ENCODE measurements at regions not wholly inside any gene's neighbourhood (a gene's known extent, or its start where the extent isn't known, plus 50 kb on each side); places are given as distances from the start of the nearest gene placed in this dataset.
"Not testable (repeated sequence)": the region's sequence is repeated elsewhere in the genome, so short reads cannot be mapped to it uniquely, and the experiment has no call there.

GRCh38 chr1:21385022-21385421, 54.9 kb upstream of the NBPF3 start:
- intact Hi-C loops (cut with micrococcal nuclease), result no loop called here

- intact Hi-C loops (cut with micrococcal nuclease), result no loop called here
These were observed 55.3 kb upstream of the NBPF3 start for GRCh38 chr1:21384620-21385019.

DNA sequence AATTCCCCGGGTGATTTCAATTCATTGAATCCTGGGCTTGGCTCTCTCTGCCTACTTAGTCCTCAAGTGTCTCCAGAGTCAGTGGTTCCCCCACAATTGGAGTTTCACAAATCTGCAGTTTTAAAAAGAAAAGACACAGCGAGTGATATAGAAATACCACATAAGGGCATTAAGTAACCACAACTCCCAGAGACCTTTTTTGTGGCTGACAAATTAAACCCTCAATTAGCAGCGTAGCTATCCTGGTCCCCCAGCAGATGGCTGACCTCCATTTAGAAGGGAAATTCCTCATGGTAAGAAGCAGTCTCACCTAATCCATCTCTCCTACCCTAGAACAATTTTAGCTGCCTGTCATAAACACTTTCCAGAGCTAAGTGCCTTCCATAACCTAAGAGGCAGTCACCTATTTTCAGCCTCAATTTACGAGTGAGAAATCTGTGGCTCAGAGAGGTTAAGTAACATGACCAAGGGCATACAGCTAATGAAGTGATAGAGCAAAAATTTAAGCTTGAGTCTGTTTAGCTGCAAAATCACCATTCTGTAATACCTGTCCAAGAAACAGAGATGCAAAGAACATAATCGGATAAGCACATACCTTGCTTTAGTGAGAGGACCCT, 56.0 kb upstream of the NBPF3 start:
- intact Hi-C loops (cut with micrococcal nuclease), result no loop called here

- intact Hi-C loops (cut with micrococcal nuclease), result no loop called here
These were observed 58.6 kb upstream of the NBPF3 start for GRCh38 chr1:21381354-21381753.

DNA sequence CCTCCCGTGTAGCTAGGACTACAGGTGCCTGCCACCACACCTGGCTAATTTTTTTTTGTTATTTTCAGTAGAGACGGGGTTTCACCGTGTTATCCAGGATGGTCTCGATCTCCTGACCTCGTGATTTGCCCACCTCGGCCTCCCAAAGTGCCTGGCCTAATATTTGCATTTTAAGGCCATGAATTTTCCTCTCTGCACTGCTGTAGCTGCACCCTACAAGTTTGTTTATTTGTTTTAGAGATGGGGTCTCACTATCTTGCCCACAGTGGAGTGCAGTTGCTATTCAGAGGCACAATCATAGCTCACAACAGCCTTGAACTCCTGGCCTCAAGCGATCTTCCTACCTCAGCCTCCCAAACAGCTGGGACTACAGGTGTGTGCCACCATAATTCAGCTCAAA, 59.8 kb upstream of the NBPF3 start:
- intact Hi-C loops (cut with micrococcal nuclease), result not testable (repeated sequence)

DNA sequence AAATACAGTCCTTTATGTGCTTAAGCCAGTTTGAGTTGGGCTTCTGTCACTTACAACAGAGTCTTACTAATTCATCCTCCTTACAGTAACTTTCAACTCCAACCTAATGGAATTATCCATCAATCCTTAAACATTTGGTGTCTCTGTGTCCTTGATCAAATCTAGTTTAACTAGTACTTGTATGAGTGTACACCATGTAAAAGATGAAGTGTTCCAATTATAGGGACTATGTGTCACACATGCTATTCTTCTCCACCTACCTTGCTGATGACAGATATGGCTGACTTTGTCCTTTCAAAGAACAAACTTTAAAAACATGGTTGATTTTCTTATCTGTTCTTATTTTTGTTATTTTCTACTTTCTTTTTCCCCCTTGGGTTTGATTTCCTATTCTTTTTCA, 60.4 kb upstream of the NBPF3 start:
- intact Hi-C loops (cut with micrococcal nuclease), result no loop called here

GRCh38 chr1:21378705-21379494, 61.0 kb upstream of the NBPF3 start:
- intact Hi-C loops (cut with micrococcal nuclease), result no loop called here

DNA sequence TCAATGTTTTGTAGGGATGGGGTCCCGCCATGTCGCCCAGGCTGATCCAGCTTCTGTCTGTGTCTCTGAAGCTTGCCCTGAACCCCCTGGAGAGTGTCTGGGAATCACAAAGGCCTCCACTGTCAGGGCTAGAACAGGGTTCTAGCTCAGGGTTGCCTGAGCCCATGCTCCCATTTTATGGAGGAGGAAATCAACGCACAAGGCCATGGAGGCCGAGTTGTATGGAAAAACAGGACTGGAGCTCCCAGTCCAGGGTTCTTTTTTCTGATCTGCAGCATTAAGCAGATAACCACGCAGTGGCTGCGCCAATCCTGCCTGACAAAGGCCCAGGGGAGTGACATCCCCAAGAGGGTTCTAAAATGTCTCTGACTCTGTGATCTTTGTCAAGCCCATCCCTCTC, 67.6 kb upstream of the NBPF3 start:
- intact Hi-C loops (cut with micrococcal nuclease), result loop anchor here (5.0 kb wide), 1 partner anchor 120 kb away; no protein-coding TSS in a partner anchor

DNA sequence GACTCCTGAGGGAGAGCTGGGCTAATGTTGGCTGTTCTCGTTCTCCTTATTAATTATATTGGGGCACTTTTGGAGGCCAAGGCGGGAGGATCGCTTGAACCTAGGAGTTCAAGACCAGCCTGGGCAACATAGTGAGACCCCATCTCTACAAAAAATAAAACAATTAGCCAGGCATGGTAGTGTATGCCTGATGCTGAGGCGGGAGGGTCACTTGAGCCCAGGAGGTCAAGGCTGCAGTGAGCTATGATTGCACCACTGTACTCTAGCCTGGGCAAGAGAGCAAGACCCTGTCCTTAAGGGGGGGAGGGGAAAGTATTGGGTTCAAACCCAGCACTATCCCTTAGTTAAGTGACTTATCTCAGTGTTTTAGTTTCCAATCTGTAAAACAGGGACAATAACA, 70.0 kb upstream of the NBPF3 start:
- intact Hi-C loops (cut with micrococcal nuclease), result loop anchor here (5.0 kb wide), 1 partner anchor 122 kb away; no protein-coding TSS in a partner anchor

DNA sequence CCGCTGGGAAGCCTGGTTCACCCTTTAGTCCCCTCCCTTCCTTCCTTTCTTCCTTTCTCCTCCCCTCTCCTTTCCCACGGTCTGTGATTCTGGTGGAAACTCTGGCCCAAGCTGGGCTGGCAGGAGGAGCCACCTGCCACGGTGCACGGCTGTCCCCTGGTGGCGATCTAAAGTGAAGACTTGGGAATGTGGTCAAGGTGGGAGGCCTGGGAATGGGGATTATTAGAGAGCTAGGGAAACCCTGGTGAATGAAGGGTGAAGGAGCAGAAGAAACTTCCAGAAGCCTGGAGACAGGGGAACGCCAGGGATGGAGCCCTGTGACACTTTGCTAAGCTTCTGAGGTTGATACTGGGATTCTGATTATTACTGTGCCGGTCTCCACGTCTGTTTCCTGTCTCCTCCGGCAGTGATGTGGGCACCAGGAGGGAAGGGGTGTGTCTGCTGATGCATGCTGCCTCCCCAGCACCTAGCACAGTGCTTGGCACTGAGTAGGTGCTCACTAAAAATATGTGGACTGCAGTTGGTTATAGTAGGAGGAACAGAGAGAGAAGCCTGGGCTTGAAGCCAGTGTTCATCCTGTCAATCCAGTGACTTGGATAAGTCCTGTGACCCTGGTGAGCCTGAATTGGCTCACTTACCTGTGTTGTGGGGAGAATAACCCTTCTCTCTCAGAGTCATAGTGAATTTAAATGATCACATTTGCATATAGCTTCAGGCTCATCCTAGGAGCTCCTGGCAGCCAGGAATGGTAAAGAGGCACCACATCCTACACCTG, 71.2 kb upstream of the NBPF3 start:
- intact Hi-C loops (cut with micrococcal nuclease), result loop anchor here (1.0 kb wide), 4 partner anchors 98 to 151 kb away; no protein-coding TSS in a partner anchor

- intact Hi-C loops (cut with micrococcal nuclease), result loop anchor here (1.0 kb wide), 4 partner anchors 98 to 151 kb away; no protein-coding TSS in a partner anchor
These were observed 71.9 kb upstream of the NBPF3 start for GRCh38 chr1:21367973-21368514.

DNA sequence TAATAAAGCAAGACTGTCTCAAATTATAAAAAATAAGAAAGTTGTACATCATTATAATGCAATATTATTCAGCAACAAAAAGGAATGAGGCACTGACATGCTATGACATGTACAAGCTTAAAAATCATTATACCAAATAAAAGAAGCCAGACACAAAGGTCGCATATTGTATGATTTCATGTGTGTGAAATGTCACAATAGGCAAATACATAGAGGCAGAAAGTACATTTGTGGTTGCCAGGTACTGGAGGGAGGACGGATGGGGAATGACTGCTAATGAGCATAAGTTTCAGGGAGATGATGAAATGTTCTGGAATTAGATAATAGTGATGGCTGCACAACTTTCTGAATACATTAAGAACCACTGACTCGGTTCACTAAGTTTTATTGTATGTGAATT, 73.6 kb upstream of the NBPF3 start:
- intact Hi-C loops (cut with micrococcal nuclease), result no loop called here

DNA sequence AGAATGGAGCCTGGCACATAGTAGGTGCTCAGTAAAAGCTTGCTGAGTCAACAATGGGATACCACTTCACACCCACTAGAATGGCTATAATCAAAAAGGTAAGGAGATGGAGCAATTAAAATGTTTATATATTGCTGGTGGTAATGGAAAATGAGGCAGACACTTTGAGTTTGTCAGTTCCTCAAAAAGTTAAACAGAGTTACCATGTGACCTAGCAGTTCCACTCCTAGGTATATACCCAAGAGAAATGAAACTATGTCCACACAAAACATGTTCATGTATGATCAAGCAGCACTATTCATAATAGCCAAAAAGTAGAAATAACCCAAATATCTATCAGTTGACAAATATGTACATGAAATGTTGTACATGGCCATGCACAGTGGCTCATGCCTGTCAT, 74.8 kb upstream of the ECE1 start:
- intact Hi-C loops (cut with micrococcal nuclease), result no loop called here

- intact Hi-C loops (cut with micrococcal nuclease), result no loop called here
These were observed 71.8 kb upstream of the ECE1 start for GRCh38 chr1:21362096-21362495.

DNA sequence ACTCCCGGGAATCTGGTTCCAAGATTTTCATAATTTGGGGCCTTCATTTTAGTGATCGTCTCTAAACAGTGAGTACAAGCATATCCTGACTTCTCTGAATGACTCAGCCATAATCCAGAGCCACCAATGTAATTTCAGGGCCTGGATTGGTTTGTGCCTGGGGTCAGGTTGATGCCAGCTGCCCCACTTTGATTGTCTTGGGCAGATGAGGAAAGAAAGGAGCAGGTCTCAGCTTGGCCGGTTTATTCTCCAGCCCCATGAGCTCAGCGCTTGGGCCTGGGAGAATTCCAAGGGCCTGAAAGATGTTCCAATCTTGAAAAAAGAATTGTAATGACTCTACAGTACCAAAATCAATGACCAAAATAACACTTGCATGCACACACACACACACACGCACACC, 71.2 kb upstream of the ECE1 start:
- intact Hi-C loops (cut with micrococcal nuclease), result no loop called here

DNA sequence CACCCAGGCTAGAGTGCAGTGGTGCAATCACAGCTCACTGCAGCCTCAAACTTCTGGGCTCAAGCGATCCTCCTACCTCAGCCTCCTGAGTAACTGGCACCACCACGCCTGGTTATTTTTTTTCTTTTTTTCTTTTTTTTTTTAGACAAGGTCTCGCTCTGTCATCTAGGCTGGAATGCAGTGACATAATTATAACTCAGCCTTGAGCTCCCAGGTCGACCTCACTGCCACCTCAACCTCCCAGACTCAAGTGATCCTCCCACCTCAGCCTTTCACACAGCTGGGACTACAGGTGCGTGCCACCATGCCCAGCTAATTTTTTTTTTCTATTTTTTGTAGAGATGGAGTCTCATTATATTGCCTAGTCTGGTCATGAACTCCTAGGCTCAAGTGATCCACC, 66.9 kb upstream of the ECE1 start:
- intact Hi-C loops (cut with micrococcal nuclease), result no loop called here

- intact Hi-C loops (cut with micrococcal nuclease), result no loop called here
These were observed 65.7 kb upstream of the ECE1 start for GRCh38 chr1:21355956-21356355.

GRCh38 chr1:21352586-21352985, 62.3 kb upstream of the ECE1 start:
- intact Hi-C loops (cut with micrococcal nuclease), result no loop called here

DNA sequence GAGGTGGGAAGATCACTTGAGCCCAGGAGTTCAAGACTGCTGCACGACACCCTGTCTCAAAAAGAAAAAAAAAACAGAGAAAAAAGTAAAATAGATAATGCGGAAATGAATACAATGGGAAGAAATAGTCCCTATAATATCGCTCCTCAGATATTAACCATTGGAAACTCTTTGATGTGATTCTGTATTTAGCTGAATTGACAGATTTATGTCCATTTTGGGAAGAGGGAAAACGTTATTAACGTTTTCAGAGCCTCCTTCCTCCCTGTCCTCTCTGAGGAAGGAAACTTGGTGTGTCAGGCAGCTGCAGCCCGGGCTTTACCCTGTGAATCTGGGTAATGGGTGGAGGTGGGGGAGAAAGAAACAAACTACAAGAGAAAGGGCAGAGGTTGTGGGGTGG, 61.6 kb upstream of the ECE1 start:
- intact Hi-C loops (cut with micrococcal nuclease), result no loop called here

GRCh38 chr1:21350202-21350885, 60.1 kb upstream of the ECE1 start:
- intact Hi-C loops (cut with micrococcal nuclease), result no loop called here

DNA sequence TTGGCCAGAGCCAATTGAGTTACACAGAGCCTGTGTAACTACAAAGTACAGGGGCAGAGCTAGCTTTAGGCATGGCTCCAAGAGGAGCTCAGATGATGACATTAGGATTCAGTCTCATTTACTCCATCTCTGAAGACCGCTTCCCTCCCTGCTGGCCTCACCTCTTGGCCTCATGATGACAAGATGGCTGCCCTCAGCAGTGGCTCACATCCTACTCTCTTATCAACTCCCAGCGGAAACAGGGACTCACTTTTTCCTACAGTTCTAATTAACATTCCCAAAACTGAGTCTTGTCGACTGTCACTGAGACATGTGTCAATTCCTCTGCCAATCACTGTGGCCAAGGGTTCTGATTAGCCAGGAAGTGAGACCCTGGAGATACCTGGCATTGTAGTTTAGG, 59.4 kb upstream of the ECE1 start:
- intact Hi-C loops (cut with micrococcal nuclease), result loop anchor here (5.0 to 10.0 kb wide), 2 partner anchors 172 to 675 kb away; partner anchors contain the start of gene EIF4G3
